Activated CD8-positive, alpha-beta memory T cell treated with anti-CD3 and anti-CD28 coated beads for 1 hour (primary cell): ENCODE measurements at regions not wholly inside any gene's neighbourhood (a gene's known extent, or its start where the extent isn't known, plus 50 kb on each side); places are given as distances from the start of the nearest gene placed in this dataset.

Source experiments
- DNase-seq, 2 donors: peaks; one replicate each; pipeline ENCODE4 v3.0.0-alpha.2; 2020; ENCODE audit warnings: low read depth in 1 of 2; ENCODE audit errors: extremely low read depth in 1 of 2

DNA sequence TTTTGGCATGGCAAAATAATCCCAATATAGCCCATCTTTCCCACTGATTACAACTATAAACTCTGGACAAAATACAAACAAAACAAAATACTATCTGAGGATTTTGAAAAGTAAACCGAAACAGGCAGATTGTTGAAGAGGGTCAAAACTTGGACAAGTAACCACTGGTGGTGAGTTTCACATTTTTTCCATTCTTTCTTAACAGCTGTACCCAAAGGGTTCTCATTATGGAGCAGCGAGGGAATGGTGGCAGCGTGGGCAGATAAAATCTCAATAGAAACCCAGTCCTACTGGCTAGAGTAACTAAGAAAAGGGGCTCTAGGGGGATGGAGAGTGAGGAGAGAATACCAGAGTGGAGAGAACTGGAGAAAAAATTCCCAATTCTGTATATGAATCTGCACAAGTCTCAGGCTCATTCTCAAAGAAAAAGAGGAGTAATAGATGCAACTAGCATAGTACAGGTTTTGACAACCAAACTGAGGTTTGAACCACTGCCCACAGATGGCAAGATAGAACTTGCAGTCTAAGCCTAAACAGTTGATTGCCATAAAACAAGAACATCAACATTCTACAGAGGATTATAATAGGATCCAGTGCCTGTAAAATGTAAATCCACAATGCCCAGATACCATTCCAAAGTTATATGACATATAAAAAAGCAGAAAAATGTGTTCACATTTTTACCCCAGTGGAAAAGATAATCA is 284.5 kb downstream of the KCNRG start:
- no peak for DNase-seq

DNA sequence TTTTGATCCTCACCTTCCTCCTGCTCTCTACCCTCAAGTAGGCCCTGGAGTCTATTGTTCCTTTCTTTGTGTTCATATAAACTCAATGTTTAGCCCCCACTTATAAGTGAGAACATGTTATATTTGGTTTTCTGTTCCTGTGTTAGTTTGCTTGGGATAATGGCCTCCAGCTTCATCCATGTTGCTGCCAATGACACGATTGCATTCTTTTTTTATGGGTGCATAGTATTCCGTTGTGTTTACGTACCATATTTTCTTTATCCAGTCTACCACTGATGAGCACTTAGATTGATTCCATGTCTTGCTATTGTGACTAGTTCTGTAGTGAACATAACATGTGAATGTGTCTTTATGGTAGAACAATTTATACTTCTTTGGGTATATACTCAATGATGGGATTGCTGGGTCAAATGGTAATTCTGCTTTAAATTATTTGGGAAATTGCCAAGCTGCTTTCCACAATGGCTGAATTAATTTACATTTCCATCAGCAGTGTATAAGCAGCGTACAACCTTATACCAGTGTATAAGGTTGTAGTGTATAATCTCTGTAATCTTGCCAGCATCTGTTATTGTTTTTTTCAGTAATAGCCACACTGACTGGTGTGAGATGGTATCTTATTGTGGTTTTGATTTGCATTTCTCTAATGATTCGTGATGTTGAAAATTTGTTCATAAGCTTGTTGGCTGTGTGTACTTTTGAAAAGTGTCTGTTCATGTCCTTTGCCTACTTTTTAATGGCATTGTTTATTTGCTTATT is 288.9 kb downstream of the KCNRG start:
- DNase-seq = no peak

GRCh38 chr13:50306156-50306555 is 290.9 kb downstream of the KCNRG start:
- no peak for DNase-seq

- DNase-seq = no peak
Observed at GRCh38 chr13:50309318-50309717, 294.1 kb downstream of the KCNRG start.

- no peak for DNase-seq
Observed at GRCh38 chr13:50309882-50310594, 294.8 kb downstream of the KCNRG start.

GRCh38 chr13:50310734-50311133 is 295.5 kb downstream of the KCNRG start:
- no peak for DNase-seq

DNA sequence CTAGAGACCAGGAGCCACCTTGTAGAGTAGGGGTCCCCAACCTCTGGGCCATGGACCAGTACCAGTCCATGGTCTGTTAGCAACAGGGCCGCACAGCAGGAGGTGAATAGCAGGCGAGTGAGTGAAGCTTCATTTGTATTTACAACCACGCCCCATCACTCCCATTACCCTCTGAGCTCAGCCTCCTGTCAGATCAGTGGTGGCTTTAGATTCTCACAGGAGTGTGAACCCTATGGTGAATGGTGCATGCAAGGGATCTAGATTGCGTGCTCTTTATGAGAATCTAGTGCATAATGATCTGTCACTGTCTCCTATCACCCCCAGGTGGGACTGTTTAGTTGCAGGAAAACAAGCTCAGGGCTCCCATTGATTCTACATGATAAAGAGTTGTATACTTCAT is 303.6 kb downstream of the KCNRG start:
- no peak for DNase-seq

GRCh38 chr13:50319635-50320255 is 304.5 kb downstream of the KCNRG start:
- no peak for DNase-seq

- no peak for DNase-seq
Observed at GRCh38 chr13:50320271-50320862, 305.1 kb downstream of the KCNRG start.

GRCh38 chr13:50322006-50322405 is 306.8 kb downstream of the KCNRG start:
- DNase-seq = no peak

- no peak for DNase-seq
Observed at GRCh38 chr13:50323440-50324065, 308.3 kb downstream of the KCNRG start.

- no peak for DNase-seq
Observed at GRCh38 chr13:50326271-50326670, 311.0 kb downstream of the KCNRG start.

GRCh38 chr13:50326811-50327210 is 311.6 kb downstream of the KCNRG start:
- DNase-seq = no peak

DNA sequence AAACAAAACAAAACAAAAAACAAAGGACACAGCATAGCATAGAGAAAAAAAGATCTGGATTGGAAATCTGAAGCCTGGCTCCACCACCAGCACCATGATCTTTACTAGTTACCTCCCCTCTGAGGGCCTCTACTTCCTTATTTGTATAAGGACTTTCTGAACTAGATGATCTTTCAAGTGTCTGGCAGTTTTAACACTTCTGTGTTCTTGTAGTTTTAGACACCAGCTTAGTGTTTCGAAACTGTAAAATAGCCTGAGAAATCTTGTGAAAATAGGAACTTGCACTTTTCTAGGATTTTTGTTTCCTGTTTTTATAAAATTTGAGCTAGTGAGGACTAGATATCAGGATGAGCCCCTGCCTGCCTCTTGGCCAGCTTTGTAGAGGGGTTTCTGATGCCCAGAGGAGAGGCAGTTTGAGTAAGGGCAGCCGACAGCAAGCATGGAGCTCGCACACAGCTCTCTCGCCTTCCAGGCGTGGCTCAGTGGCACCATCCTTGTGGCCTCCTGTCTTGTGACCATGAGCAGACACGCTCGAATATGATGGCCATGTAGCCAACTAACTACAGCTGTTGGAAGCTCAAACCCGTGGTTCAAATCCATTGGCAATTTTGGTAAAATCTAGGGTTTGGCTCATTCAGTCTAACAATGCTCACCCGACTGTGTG is 319.0 kb downstream of the KCNRG start:
- DNase-seq = no peak

- no peak for DNase-seq
Observed at GRCh38 chr13:50334944-50335343, 319.7 kb downstream of the KCNRG start.

- no peak for DNase-seq
Observed at GRCh38 chr13:50339271-50339670, 324.0 kb downstream of the KCNRG start.

DNA sequence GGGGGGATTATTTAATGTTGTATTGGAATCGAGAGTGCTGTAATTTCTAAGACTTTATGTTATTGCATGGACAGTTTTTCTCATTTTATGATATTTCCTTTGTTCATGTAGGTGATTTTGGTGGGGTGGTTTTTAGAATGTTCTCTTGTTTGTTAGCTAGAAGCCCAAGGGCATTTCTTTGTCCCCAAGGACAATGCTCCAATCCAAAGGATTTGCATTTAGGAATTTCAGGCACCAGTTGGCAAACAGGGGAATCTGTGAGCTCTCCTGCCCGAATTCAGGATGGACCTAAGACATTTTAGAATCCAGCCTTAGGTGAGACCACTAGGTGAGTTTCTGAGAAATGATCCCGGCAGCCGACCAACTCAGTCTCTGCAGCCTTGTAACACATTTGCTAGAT is 324.9 kb downstream of the KCNRG start:
- DNase-seq = no peak

DNA sequence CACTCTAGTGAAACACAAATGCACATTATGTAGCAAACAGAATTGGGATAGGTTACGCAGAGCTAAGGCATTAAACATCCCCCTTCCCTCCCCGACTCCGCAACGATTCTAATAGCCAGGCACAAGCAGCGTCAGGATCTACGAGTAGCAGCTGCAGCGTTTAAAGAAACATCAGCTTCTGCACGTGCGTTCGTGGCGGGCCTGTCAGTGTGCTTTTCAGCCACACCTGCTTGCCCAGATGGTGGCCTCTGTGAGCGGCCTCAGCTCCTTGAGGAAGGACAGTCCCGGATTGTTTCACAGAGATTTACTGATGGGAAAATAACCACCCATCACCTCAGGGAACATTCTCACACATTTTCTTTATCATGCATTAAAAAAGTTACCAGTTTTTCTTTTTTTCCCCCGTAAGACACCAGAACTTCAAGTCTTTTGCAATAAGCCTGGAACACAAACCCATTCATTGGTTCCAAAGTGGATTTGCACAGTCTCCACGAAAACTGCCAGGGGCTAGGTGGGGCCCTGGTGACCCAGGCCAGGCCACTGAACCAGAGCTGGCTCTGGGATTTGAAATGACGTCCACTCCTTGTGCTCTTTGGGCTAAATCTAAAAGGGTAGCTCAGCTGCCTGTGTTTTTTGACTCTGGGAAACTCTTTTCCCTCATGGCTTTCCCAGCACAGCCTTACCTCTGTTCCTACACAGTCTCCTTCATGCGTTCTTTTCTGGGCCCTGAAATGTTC is 325.5 kb downstream of the KCNRG start:
- DNase-seq = no peak

DNA sequence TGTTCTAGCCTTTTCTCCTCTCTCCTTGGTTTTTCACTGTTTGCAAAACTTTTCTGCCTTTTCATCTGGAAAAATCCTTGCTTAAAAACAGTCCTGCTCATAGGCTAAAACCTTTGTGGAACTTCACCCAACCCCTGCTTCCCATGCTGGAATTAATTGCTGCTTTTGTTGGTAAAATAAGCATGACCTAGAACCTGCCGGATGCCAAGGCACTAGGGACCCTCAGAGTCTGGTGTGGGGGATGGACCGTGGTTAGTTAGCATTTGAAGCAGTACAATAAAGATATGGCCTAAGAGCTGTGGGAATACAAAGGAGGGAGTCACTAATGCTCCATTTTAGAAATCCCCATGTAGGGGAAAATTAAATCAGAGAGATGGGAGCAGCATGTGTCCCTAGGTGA is 326.3 kb downstream of the KCNRG start:
- no peak for DNase-seq
